Large intestine (tissue), 3 donors: ENCODE measurements at regions not wholly inside any gene's neighbourhood (a gene's known extent, or its start where the extent isn't known, plus 50 kb on each side); places are given as distances from the start of the nearest gene placed in this dataset.

Experiments used
- DNase-seq, 2 donors: peaks; one replicate each; pipeline versions ENCODE4 v3.0.0 to v3.0.0-alpha.2; 2013
- H3K27ac ChIP-seq: one replicate; pipeline ENCODE4 v1.5.1; 2013; ENCODE audit warnings: low read length
- H3K27me3 ChIP-seq: 2 replicates; pipeline ENCODE4 v1.6.1; 2013; ENCODE audit warnings: low read length; ENCODE audit not compliant: control insufficient read depth, insufficient read depth
- H3K36me3 ChIP-seq: 2 replicates; pipeline ENCODE4 v1.6.1; 2013; ENCODE audit warnings: low read length; ENCODE audit not compliant: control insufficient read depth, insufficient read depth
- H3K4me1 ChIP-seq: one replicate; pipeline ENCODE4 v1.6.1; 2013; ENCODE audit warnings: low read length; ENCODE audit not compliant: control insufficient read depth, insufficient read depth
- H3K4me3 ChIP-seq: one replicate; pipeline ENCODE4 v1.5.1; 2013; ENCODE audit warnings: low read length
- H3K9me3 ChIP-seq: one replicate; pipeline ENCODE4 v1.6.1; 2013; ENCODE audit warnings: mild to moderate bottlenecking, low read depth, low read length, moderate library complexity; ENCODE audit not compliant: control insufficient read depth
- WGBS: methylation state at CpG from one replicate; pipeline ENCODE4 v1.1.5; 2013; ENCODE audit warnings: low lambda C conversion rate; ENCODE audit not compliant: insufficient coverage; 5-methylcytosine and 5-hydroxymethylcytosine counted together

DNA sequence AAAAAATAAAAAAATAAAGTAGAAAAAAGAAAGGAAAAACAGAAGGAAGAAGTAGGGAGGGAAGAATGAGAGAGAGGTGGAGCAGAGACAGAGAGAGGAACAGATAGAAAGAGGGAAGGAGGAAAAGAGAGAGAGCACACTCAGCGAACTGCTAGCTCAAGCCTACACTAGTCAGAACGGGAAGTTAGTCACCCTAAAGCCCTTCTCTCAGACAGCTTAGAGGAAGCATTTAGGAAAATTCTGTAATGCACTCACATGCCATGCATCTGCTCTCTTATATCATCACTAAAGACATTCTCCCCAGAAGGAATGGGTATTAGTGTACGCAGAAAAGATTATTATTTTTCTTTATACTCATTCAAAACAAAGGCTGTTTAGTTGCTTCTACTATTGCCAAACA lies 68.1 kb upstream of the SULT1C3 start:
- no CpG with 5 or more reads among the region's 3 CpGs for whole genome bisulfite sequencing
- Histone ChIP-seq H3K9me3 (no peaks in the 10 kb centered on the region), H3K27ac (no peak overlapping the region), H3K4me1 (peaks cover 3% of the 10 kb centered on the region), H3K36me3 (no peaks in the 10 kb centered on the region), H3K4me3 (no peak overlapping the region), H3K27me3 (no peaks in the 10 kb centered on the region)
- no peak for DNase-seq

DNA sequence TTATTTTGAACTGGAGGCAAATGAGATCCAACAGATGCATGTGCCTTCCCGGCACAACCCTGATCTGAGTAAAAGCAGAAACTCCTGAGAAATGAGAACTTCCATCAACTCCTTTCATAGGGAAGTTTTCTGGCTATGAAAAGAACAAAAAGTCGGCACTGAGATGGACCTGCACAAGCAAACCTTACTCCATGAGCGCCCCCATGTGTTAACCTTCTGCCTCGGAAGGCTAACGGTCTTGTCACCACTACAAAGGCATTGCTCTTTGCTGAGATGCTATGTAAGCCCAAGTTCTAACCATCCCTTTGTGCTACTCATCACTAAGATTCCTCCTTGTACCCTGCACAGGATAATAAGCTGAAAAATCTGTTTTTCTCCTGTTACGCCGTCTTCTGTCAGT lies 57.3 kb upstream of the SULT1C3 start:
- Histone ChIP-seq H3K36me3 (no peaks in the 10 kb centered on the region), H3K27ac (no peak overlapping the region), H3K27me3 (no peaks in the 10 kb centered on the region), H3K4me1 (no peaks in the 10 kb centered on the region), H3K9me3 (no peaks in the 10 kb centered on the region), H3K4me3 (no peak overlapping the region)
- no peak for DNase-seq
- WGBS: 100% methylated on average over 2 of the region's 7 CpGs

DNA sequence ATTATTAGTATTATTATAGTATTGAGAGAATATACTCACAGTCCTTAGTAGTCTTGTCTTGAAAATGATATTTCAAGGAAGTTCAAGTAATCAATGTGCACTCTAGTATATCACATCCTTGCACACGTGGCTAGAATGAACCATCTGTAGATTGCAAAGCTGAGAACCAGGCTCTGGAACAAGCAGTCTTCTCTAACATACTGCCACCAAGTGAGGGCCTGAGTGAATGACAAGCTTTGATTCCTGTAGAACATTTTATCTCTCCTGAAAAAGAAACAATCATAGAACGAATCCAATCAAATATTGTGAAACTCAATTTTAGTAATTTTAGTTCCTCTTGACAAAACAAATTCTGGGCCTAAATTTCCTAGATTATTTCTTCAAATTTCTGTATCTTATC lies 55.3 kb upstream of the SULT1C3 start:
- Histone ChIP-seq H3K4me3 (no peak overlapping the region), H3K4me1 (no peaks in the 10 kb centered on the region), H3K9me3 (no peaks in the 10 kb centered on the region), H3K27me3 (no peaks in the 10 kb centered on the region), H3K36me3 (no peaks in the 10 kb centered on the region), H3K27ac (no peak overlapping the region)
- 80% methylated on average over 1 of the region's 2 CpGs for WGBS
- no peak for DNase-seq

DNA sequence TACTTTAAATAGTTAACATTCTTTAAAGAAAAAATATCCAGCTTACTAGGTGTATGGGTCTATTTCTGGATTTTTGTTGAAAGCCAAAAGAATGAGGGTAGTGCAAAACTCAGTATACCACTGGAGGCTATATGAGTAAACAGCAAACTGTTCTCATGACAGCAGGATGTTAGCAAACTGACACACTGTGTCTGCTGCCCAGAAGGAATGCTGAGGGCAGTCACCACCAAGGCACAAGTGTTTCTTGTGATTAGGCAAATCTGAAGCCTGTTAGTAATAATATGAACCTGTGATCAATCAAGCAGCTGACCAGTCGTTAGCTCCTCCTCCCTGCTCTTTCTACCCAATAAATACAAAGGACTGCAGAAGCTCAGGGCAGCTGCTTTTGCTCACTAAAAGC lies 50.5 kb upstream of the SULT1C3 start:
- Histone ChIP-seq H3K9me3 (no peaks in the 10 kb centered on the region), H3K27ac (no peak overlapping the region), H3K27me3 (no peaks in the 10 kb centered on the region), H3K4me3 (no peak overlapping the region), H3K36me3 (no peaks in the 10 kb centered on the region), H3K4me1 (no peaks in the 10 kb centered on the region)
- WGBS: no CpG with 5 or more reads among the region's 1 CpG
- no peak for DNase-seq
